GM12872 (cell line): ENCODE measurements at regions not wholly inside any gene's neighbourhood (a gene's known extent, or its start where the extent isn't known, plus 50 kb on each side); places are given as distances from the start of the nearest gene placed in this dataset.

Experiments
- CTCF ChIP-seq: IDR thresholded peaks from 3 replicates; pipeline ENCODE4 v1.5.1; 2011; ENCODE audit warnings: low read depth, mild to moderate bottlenecking, low read length, moderate library complexity; ENCODE audit not compliant: insufficient read depth

DNA sequence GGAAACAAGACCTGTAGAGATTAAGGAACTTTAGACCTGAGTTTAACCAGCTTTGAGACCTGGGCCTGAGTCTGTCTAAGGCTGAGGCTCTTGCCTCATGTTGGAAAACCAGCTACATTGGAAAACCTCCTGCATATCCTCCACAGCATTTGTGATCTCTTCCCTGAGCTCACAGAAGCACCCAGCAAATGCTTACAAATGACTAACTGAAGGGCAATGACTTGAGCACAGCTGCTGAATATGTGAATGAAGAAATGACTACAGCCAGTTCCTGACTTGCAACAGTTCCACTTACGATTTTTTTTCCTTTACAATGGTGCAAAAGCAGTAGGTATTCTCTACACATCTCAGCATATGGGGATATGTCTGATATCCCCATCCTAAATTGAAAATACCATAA is 112.4 kb upstream of the RREB1 start:
- TF ChIP-seq CTCF, result no peak

GRCh38 chr6:6996124-6996523 is 111.6 kb upstream of the RREB1 start:
- no peak for TF ChIP-seq CTCF

DNA sequence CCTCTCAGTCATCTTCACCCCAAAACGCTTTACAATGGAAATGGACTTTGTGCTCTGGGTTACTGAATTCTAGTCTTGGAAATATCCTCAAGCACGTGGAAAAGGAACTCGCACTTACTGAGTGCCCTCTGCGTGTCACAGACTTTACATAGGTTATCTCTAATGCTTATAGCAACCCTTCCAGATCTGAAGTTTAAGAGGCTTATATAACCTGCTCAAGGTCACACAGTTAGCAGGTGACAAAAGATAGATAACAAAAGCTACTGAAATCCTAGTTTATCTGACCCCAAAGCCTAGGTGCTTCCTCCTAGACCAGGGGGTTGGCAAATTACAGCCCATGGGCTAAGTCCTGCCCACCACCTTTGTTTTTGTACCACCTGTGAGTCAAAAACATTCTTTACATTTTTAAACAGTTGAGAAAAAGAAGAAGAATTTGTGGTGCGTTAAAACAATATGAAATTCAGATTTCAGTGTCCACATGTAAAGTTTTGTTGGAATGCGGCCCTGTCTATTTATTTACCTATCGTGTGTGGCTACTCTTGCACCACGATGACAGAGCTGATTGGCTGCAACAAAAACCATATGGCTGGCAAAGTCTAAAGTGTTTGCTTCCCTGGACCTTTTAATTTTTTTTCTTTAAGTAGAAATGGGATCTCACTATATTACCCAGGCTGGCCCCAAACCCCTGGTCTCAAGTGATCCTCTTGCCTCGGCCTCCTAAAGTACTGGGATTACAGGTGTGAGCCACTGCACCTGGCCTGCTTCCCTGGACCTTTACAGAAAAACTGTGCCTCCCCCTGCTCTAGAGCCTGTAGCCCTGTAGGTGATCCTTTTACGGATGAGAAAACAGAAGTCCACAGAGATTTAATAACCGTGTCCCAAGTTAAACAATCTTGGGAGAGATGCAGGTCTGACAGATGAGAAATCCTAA is 110.2 kb upstream of the RREB1 start:
- TF ChIP-seq CTCF, result no peak

- no peak for TF ChIP-seq CTCF
These were observed 109.6 kb upstream of the RREB1 start for GRCh38 chr6:6998194-6998569.

DNA sequence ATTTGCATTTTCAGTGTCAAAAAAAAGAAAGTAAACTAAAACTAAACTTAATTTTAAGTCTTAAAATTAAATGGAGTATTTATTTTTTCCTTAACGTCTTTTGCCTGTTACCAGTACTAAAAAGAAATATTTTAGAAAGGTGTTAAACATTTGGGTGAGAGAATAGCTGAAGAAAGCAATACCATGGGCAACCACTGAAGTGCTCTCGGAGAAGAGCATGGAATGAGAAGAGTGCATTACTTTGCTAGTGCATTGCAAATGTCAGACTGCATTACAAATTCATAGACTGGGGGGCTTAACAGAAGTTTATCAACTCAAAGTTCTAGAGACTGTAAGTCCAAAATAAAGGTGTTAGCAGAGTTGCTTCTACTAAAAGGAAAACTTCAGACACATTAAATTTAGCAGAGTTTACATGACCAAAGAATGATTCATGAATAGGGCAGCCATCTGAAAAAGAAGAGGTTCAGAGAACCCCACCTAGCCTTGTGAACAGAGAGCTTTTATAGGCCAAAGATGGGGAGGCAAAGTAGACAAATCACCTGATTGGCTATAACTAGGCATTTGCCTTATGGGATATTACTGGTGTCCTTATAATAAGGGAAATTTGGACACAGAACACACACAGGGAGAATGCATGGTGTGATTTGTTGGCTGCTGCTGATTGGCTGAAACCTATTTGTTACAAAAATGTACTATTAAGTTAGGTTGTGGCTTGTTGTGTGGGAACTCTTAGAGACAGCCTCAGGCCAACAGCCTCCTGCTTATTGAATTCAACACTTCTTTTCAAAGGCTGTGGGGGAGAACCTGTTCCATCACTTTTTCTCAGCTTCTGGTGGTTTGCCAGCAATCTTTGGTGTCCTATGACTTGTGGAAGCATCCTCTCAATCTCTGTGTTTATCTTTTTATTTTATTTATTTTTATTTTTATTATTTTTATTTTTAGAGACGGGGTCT is 106.7 kb upstream of the RREB1 start:
- TF ChIP-seq CTCF, result no peak

- TF ChIP-seq CTCF, result no peak
These were observed 104.7 kb upstream of the RREB1 start for GRCh38 chr6:7003041-7003440.
